Myocyte (in vitro differentiated cells): ENCODE measurements at regions not wholly inside any gene's neighbourhood (a gene's known extent, or its start where the extent isn't known, plus 50 kb on each side); places are given as distances from the start of the nearest gene placed in this dataset.

Experiments
- DNase-seq: peaks from one replicate; pipeline ENCODE4 v3.0.0-alpha.2; 2012; ENCODE audit warnings: low read depth

- DNase-seq = no peak
These were observed 115.6 kb downstream of the IRS2 start for GRCh38 chr13:109670776-109671175.

DNA sequence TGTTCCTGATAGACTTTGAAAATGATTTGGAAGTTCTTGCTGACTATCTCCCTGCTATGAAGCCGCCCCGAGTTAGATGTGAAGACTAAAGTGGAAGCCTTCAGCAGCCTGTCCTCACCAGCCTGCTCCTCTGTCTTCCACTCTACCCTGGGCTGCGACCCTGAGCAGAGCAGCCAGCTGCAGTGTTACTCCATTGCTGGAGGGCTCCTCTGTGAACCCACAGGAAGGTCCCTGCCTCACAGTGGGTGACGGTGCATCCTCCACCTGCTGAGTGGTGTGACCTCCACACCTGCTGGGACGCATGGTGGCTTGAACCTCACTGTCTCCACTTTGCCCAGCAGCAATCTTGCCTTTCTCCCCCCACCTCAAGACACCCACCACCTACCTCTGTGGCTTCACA lies 116.4 kb downstream of the IRS2 start:
- no peak for DNase-seq

DNA sequence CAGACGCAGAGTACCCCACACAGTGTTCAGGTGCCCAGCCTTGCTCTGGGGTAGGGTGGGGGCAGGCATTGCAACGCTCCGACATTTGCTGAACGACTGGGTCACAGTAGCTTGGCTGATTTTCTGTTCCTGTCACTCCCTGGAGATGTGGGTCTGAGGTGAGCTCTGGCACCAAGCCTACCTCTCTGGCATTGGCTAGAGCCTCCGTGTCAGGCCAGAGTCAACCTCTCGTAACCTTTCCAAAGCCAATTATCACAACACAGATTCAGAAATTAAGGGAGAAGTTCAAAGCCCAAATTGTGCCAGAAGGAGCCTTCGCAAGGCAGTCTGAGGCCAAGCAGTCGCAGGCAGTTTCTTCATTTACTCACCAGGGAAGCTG lies 117.2 kb downstream of the IRS2 start:
- no peak for DNase-seq

DNA sequence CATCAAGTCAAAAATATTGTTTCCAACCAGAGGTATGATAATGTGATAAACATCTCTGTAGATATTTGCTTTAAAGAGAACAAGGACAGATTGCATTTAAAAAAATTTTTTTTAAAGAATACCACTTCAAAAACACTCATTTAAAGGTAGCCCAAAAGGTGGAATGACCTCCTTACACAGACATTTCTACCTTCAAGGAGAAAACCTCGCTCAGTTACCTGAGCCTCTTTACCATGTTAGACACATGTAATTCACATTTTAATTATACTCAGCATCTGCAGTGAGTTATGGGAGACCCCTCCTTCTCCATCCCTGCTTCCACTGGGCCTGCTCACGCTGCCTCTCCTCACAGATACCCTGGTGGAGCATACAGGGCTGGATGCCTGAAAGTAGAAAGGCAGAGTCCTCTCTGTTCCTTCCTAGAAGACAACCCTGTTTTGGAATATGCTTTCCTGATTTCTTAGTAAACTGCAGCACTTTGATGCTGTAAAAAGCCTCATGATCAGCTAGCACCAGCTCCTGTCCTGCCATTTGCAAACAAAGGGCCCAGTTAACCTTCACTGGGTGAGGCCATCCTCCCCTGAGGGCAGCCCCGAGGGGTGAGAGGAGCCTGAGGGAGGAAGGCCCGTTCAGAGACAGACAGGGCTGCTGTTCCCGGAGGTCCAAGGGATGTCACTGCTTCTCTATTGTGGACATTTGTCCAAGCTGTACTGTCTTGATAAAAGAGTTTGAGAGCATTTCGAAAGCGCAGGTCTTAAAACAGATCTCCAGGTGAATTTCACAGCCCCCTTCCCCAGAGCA lies 117.8 kb downstream of the IRS2 start:
- DNase-seq = no peak

DNA sequence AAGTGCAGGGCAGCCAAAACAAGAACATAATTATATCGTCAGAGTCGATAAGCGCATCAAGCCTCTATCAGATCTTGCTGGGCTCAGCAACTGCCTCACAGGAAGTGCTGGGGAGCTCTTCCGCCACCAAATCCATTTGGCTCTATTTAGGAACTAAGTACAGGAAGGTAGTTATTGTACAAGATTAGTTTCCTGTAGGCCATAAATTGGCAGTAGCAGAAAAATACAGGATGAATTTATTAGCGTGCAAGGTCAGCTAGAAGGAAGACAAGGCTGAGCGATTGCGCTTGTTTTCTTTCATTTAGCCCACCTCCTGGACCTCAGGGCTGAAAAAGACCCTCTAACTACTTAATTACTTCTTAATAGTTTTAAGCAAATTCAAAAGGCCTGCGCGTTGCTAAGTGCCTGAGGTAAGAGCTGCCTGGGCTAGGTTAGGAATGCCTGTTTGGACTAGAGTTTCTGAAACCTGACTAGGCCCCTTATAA lies 118.5 kb downstream of the IRS2 start:
- DNase-seq = no peak

- DNase-seq = peak; percentile 41
These were observed 119.3 kb downstream of the IRS2 start for GRCh38 chr13:109667056-109667455.

DNA sequence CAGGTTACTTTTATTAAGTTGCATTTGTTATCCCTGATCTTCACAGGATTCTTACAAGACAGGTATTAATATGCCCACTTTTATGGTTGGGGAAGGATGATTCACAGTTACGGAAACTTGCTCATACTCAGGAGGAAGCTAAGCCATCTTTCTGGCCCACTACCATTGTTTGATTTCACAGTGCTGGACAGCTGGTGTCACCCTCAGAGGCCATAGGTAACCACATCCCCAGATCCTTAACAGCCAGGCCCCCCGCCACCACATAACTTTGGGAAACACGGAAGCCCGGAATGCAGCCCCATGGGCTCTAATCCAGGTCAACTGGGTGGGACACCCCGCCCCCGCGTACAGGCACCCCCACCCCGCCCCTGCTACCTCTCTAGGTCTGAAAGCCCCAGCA lies 119.7 kb downstream of the IRS2 start:
- peak; percentile 72 for DNase-seq

- no peak for DNase-seq
These were observed 120.6 kb downstream of the IRS2 start for GRCh38 chr13:109665781-109666249.

DNA sequence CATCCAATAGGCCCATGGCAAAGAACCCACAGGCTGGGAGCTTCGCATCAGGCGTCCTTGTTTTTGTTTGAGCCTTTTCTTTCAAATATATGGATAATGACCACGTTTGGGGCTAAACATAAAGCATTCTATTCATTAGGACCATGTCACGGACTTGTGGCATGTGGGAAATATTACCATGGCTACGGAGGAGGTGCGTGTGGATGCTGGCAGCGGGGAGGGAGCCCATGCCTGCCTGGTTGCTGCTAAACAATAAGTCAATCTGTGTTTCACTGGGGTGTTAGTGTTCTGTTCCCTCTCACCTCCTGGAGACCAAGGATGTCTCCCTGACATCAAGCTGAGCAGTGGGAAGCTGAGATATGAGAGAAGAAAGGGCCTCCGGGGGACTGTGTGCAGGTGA lies 121.1 kb downstream of the IRS2 start:
- DNase-seq = no peak

GRCh38 chr13:109657395-109657794 lies 129.0 kb downstream of the IRS2 start:
- DNase-seq = no peak

DNA sequence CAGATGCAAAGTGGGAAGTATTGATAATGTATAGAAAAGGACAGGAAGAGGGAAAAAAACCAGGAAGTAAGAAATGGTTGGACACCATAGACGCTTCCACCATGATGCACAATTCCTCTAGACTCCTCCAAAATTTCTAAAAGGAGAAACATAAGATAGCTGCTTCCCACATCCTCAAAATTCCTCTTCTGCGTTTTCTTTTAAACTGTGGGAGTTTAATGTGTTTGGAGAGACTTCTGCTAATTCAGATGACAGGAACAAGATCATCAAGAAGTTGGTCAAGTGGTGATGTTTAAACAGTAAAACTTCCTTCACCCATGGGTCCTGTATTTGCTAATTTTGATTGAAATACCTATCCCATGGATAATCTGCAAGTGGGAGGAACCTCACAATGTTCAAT lies 130.2 kb downstream of the IRS2 start:
- DNase-seq = no peak

- no peak for DNase-seq
These were observed 130.8 kb downstream of the IRS2 start for GRCh38 chr13:109655611-109656010.

GRCh38 chr13:109655206-109655600 lies 131.2 kb downstream of the IRS2 start:
- no peak for DNase-seq

- no peak for DNase-seq
These were observed 131.8 kb downstream of the IRS2 start for GRCh38 chr13:109654341-109655205.

DNA sequence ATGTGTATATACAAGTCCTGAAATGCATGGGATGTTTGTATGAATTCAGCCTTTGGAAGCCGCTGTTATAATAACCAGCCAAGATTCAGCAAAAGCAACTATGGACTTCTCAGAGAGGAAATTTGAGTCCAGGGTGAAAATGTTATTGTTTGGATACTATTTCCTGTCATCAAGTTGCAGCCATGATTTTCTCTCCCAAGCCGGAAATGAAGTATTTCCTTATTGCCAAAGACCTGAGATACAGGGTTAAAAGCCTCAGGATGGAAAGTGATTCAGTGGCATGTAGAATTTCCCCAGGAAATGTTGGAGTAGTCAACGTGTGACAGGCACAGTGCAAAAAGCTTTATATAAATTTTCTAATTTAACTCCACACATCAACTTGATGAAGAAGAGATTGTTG lies 133.9 kb downstream of the IRS2 start:
- DNase-seq = no peak

GRCh38 chr13:109651854-109652253 lies 134.5 kb downstream of the IRS2 start:
- DNase-seq = no peak

- DNase-seq = no peak
These were observed 135.1 kb downstream of the IRS2 start for GRCh38 chr13:109651311-109651710.

DNA sequence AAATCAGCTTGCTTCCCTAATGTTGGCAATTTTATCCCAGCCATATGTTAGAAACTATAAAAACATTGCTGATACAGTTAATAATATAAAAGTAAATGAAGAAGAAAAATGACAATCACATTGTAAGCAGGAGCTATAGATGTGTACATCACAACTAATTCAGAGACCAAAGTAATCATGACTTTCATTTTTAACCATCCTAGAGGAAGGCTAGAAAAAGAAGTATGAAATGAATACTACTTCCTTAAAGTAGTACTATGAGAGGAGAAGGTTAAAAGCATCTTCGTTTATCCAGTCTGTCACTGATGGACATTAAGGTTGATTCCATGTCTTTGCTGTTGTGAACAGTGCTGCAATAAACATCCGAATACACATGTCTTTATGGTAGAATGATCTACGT lies 135.5 kb downstream of the IRS2 start:
- no peak for DNase-seq

DNA sequence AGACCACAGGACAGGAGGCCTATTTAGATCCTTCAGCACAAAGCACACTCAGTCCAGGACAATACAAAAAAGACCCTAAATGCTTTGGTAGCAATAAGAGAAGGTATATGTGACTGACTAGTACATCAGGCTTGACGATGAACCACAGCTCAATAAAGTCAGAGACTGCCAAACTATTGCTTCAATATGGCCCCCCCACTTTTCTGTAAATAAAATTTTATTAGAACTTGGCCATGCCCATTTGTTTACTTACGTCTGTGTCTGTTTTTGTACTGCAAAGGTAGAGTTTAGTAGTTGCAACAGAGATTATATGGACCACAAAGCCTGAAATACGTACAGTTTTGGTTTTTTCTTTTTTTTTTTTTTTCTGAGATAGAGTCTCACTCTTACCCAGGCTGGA lies 136.7 kb downstream of the IRS2 start:
- no peak for DNase-seq

- no peak for DNase-seq
These were observed 138.7 kb downstream of the IRS2 start for GRCh38 chr13:109647699-109648098.

- no peak for DNase-seq
These were observed 139.3 kb downstream of the IRS2 start for GRCh38 chr13:109647053-109647452.

- DNase-seq = no peak
These were observed 140.0 kb downstream of the IRS2 start for GRCh38 chr13:109646423-109646822.
